Heart right ventricle (tissue), 16 donors: ENCODE measurements at regions not wholly inside any gene's neighbourhood (a gene's known extent, or its start where the extent isn't known, plus 50 kb on each side); places are given as distances from the start of the nearest gene placed in this dataset.

ENCODE experiments used
- ATAC-seq, 8 donors: fragments of 200-7000 bp; cut with Tn5 transposase; one replicate each; pipeline ENCODE4 v1.9.1; 2020; ENCODE audit warnings: mild to moderate bottlenecking in 8 of 8, moderate library complexity in 8 of 8, moderate number of reproducible peaks in 1 of 8
- DNase-seq, 2 donors: peaks; one replicate each; pipeline ENCODE4 v3.0.0-alpha.2; 2020
- H3K27ac ChIP-seq, 10 donors: fragments of 200-600 bp; sonication (generic) in 2 of 10; one replicate each; pipeline versions ENCODE4 v1.5.0 to v1.8.0; 2020 to 2022; ENCODE audit warnings: mild to moderate bottlenecking in 3 of 10
- H3K27me3 ChIP-seq, 7 donors: fragments of 200-600 bp; one replicate each; pipeline ENCODE4 v1.8.0; 2021 to 2022; ENCODE audit warnings: mild to moderate bottlenecking in 2 of 7
- H3K36me3 ChIP-seq, 9 donors: fragments of 200-600 bp; sonication (generic) in 1 of 9; one replicate each; pipeline versions ENCODE4 v1.5.0 to v1.8.0; 2020 to 2022; ENCODE audit warnings: mild to moderate bottlenecking in 2 of 9
- H3K4me1 ChIP-seq, 9 donors: fragments of 200-600 bp; sonication (generic) in 1 of 9; one replicate each; pipeline versions ENCODE4 v1.5.0 to v1.8.0; 2020 to 2022; ENCODE audit warnings: mild to moderate bottlenecking in 4 of 9
- H3K4me3 ChIP-seq, 10 donors: fragments of 200-600 bp; sonication (generic) in 2 of 10; one replicate each; pipeline versions ENCODE4 v1.5.0 to v1.8.0; 2020 to 2022; ENCODE audit warnings: mild to moderate bottlenecking in 7 of 10, moderate library complexity in 2 of 10
- H3K9me3 ChIP-seq, 11 donors: fragments of 200-600 bp in 10 of 11; sonication (generic) in 2 of 11; one replicate each; pipeline versions ENCODE4 v1.5.0 to v1.8.0; 2013 to 2022; ENCODE audit warnings: mild to moderate bottlenecking in 2 of 11, control low read depth in 1 of 11, moderate library complexity in 1 of 11
- WGBS, 2 donors: extraction: QIAGEN DNeasy Blood & Tissue Kit; methylation state at CpG; one replicate each; pipeline ENCODE4 v1.1.7; 2013; ENCODE audit warnings: inconsistent platforms in 1 of 2; 5-methylcytosine and 5-hydroxymethylcytosine counted together
- intact Hi-C, 10 donors: fragments of 100-400 bp; cut with DNase I; formaldehyde crosslinking; loops; one replicate each; pipeline versions ENCODE4 v1.11.1 to v1.14.2; 2022
- TF ChIP-seq, protein P1 (sequence below), 9 donors: fragments of 200-600 bp; sonication (generic) in 2 of 9; IDR thresholded peaks; one replicate each; pipeline versions ENCODE4 v1.5.0 to v1.8.0; 2021 to 2022; ENCODE audit warnings: antibody characterized with exemption in 9 of 9, mild to moderate bottlenecking in 5 of 9, moderate library complexity in 1 of 9
- donor health status: Arrhythmogenic right ventricular cardiomyopathy.
- donor health status: ischemic (EF 13 %, LVEDD 7.1; RV severe dilation, severe dysfunction).
- donor health status: healthy with polysubstance abuse.
- donor health status: DM: no; HTN: yes; CAD: no.
- donor health status: DM: no; HTN: no; CAD: no.
- donor health status: ischemic (EF 25% LVEDD 6.9; RV normal size, moderate dysfunction).
- donor health status: ischemic (EF 25% LVEDD 5.7; RV mildly dilated, moderate dysfunction).
- donor health status: healthy.
- donor health status: DM: yes; HTN: yes; CAD: no.
- donor health status: Ischemic cardiomyopathy.
- donor health status: ischemic (EF 35%, LVEDD 5.7; RV mildly dilated, moderate dysfunction).
- donor health status: nonischemic (EF 11% LVEDD 7.7; RV severe dilation, severe dysfunction).
- donor health status: DM: yes; HTN: yes; CAD: no.
- donor health status: PGD.
- donor health status: ischemic (EF 29% LVEDD 5.4; RV normal size, mild dysfunction).
- donor health status: nonischemic (EF 23%, LVEDD 6.1; RV moderate dilation, normal function).

GRCh38 chr1:239436286-239436685 lies 49.9 kb downstream of the CHRM3 start:
- DNase-seq (no peak), ATAC-seq (no peak)
- Histone ChIP-seq H3K4me1 (no peaks in the 10 kb centered on the region), H3K27me3 (no peaks in the 10 kb centered on the region), H3K4me3 (no peak overlapping the region), H3K36me3 (no peaks in the 10 kb centered on the region), H3K27ac (no peak overlapping the region), H3K9me3 (peaks cover 0 to 6% (median 0%) of the 10 kb centered on the region in 11 donors)
- TF ChIP-seq, protein P1, sequence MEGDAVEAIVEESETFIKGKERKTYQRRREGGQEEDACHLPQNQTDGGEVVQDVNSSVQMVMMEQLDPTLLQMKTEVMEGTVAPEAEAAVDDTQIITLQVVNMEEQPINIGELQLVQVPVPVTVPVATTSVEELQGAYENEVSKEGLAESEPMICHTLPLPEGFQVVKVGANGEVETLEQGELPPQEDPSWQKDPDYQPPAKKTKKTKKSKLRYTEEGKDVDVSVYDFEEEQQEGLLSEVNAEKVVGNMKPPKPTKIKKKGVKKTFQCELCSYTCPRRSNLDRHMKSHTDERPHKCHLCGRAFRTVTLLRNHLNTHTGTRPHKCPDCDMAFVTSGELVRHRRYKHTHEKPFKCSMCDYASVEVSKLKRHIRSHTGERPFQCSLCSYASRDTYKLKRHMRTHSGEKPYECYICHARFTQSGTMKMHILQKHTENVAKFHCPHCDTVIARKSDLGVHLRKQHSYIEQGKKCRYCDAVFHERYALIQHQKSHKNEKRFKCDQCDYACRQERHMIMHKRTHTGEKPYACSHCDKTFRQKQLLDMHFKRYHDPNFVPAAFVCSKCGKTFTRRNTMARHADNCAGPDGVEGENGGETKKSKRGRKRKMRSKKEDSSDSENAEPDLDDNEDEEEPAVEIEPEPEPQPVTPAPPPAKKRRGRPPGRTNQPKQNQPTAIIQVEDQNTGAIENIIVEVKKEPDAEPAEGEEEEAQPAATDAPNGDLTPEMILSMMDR (IDR thresholded peaks at IDR 0.05) = no peak
- 82 to 85% methylated on average over 7 of the region's 7 CpGs for WGBS, 2 donors
- intact Hi-C loops = no loop called here

- H3K27ac ChIP-seq = no peak overlapping the region
- no peaks in the 10 kb centered on the region for H3K36me3 ChIP-seq
- intact Hi-C loops = no loop called here
- no peak for DNase-seq
- H3K9me3 ChIP-seq = peaks cover 0 to 12% (median 0%) of the 10 kb centered on the region in 11 donors
- no peak overlapping the region for H3K4me3 ChIP-seq
- H3K4me1 ChIP-seq = no peaks in the 10 kb centered on the region
- H3K27me3 ChIP-seq = no peaks in the 10 kb centered on the region
- TF ChIP-seq, protein P1 (IDR thresholded peaks at IDR 0.05) = no peak
- ATAC-seq = no peak
These were observed 51.5 kb downstream of the CHRM3 start for GRCh38 chr1:239437822-239438221.

GRCh38 chr1:239438891-239439290 lies 52.5 kb downstream of the CHRM3 start:
- TF ChIP-seq, protein P1 (IDR thresholded peaks at IDR 0.05) = no peak
- Histone ChIP-seq H3K36me3 (no peaks in the 10 kb centered on the region), H3K4me3 (no peak overlapping the region), H3K27ac (no peak overlapping the region), H3K27me3 (no peaks in the 10 kb centered on the region), H3K9me3 (peaks cover 0 to 12% (median 0%) of the 10 kb centered on the region in 11 donors), H3K4me1 (no peaks in the 10 kb centered on the region)
- ATAC-seq (no peak), DNase-seq (no peak)
- WGBS, 2 donors = 86% methylated on average over 1 of the region's 1 CpG
- intact Hi-C loops = no loop called here

DNA sequence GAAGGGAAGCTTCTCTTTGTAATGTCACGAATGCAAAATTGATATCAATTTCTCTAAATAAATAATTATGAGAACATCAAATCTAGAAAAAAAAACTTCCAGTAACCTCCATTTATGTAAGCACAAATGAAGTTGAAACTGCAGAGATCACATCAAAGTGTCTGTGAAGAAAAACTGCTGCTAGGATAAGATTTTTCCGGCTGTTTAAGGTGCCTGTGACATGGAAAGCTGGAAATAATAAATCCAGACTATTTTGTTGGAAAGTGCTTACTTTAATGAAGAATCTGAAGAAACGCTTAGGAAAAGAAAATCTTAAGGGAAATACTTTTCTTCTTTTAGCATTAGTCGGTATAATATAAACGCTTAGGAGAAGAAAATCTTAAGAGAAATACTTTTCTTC lies 57.0 kb downstream of the CHRM3 start:
- DNase-seq = no peak
- intact Hi-C loops = no loop called here
- Histone ChIP-seq H3K4me1 (no peaks in the 10 kb centered on the region), H3K27me3 (no peaks in the 10 kb centered on the region), H3K27ac (no peak overlapping the region), H3K4me3 (no peak overlapping the region), H3K9me3 (peaks cover 0 to 12% (median 0%) of the 10 kb centered on the region in 11 donors), H3K36me3 (no peaks in the 10 kb centered on the region)
- ATAC-seq = no peak
- 84 to 91% methylated on average over 5 of the region's 5 CpGs for WGBS, 2 donors
- TF ChIP-seq, protein P1 (IDR thresholded peaks at IDR 0.05) = no peak

DNA sequence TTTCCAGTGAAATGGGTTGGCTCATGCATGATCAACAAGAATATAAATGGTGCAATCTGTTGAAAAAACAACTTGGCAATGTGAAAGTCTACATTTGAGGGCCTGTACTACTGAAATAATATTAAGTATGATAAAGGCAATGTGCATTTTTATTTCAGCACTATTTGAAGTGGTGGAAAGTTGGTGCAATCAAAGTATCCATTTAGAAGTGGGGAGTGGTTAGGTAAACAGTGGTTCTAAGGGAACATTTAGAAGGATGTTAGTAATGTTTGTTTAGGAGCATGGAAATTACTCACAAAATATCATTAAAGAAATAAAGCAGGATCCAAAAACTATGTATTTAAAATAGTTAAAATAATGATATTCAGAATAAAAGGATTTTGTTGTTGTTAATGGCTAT lies 60.2 kb downstream of the CHRM3 start:
- H3K4me1 ChIP-seq = no peaks in the 10 kb centered on the region
- H3K27ac ChIP-seq = no peak overlapping the region
- no peaks in the 10 kb centered on the region for H3K27me3 ChIP-seq
- TF ChIP-seq, protein P1 (IDR thresholded peaks at IDR 0.05) = no peak
- ATAC-seq = no peak
- no peak for DNase-seq
- no peaks in the 10 kb centered on the region for H3K36me3 ChIP-seq
- intact Hi-C loops = no loop called here
- H3K4me3 ChIP-seq = no peak overlapping the region
- peaks cover 0 to 6% (median 0%) of the 10 kb centered on the region in 11 donors for H3K9me3 ChIP-seq
